HepG2 (cell line): ENCODE measurements at regions not wholly inside any gene's neighbourhood (a gene's known extent, or its start where the extent isn't known, plus 50 kb on each side); places are given as distances from the start of the nearest gene placed in this dataset.

Source experiments
- ATAC-seq: fragments of 200-7000 bp; cut with Tn5 transposase; 3 replicates; pipeline ENCODE4 v1.9.1; 2020; ENCODE audit warnings: mild to moderate bottlenecking, moderate library complexity
- BruUV-seq: library from RNA; stranded (reverse); fragments of 400-500 nt; replicated peaks from 2 replicates; lab custom pipeline; 2021; lab: Mats Ljungman, UMichigan
- CTCF ChIA-PET: fragments of 300-600 bp; formaldehyde crosslinking; extraction: SDS; loops from one replicate; lab custom pipeline; 2021; ENCODE audit warnings: low total read pairs, inconsistent platforms, low intra/inter-chr PET ratio; lab: Yijun Ruan, JAX
- POLR2A ChIA-PET: fragments of 350-600 bp; sonication (Branson Sonifier 250); formaldehyde crosslinking; loops from one replicate; lab custom pipeline; 2020; ENCODE audit warnings: antibody characterized with exemption, inconsistent platforms; lab: Yijun Ruan, JAX
- DNase-seq: peaks from one replicate; pipeline ENCODE4 v3.0.0-alpha.2; 2015; ENCODE audit warnings: low spot score
- FAIRE-seq: peaks from 3 replicates; lab custom pipeline; 2011; peaks lifted over from hg19 to GRCh38; lab: Jason Lieb, UNC
- H2AFZ ChIP-seq: one replicate; pipeline ENCODE4 v1.6.1; 2011; ENCODE audit warnings: low read length, inconsistent platforms
- H3K27ac ChIP-seq: fragments of 300-600 bp; 3 replicates; pipeline ENCODE4 v1.8.0; 2011; ENCODE audit warnings: mixed run types, mild to moderate bottlenecking, mixed read lengths, low read length, inconsistent platforms; ENCODE audit not compliant: insufficient read depth; ENCODE audit errors: extremely low read length
- H3K27me3 ChIP-seq, 2 experiments: fragments of 200-600 bp in 1 of 2; 2 replicates in 1 of 2; 3 replicates in 1 of 2; pipeline versions ENCODE4 v1.6.0 to v1.8.0; 2011; ENCODE audit warnings: low read length in 2 of 2, mild to moderate bottlenecking in 2 of 2, moderate library complexity in 2 of 2, inconsistent platforms in 1 of 2; ENCODE audit not compliant: insufficient read depth in 2 of 2, control insufficient read depth in 1 of 2
- H3K36me3 ChIP-seq, 2 experiments: fragments of 200-600 bp in 1 of 2; replicated peaks in 1 of 2; 2 replicates in 1 of 2; 3 replicates in 1 of 2; pipeline versions ENCODE4 v1.5.1 to v1.8.0; 2011; ENCODE audit warnings: low read length in 2 of 2, inconsistent platforms in 1 of 2; ENCODE audit not compliant: insufficient read depth in 2 of 2, control insufficient read depth in 1 of 2
- H3K4me1 ChIP-seq: 2 replicates; pipeline ENCODE4 v1.5.1; 2012; ENCODE audit warnings: low read length, inconsistent platforms; ENCODE audit not compliant: insufficient read depth
- H3K4me2 ChIP-seq: 2 replicates; pipeline ENCODE4 v1.6.0; 2011; ENCODE audit warnings: low read depth, low read length, inconsistent platforms
- H3K4me3 ChIP-seq, 3 experiments: fragments of 200-600 bp in 1 of 3; sonication (generic), shearing (Covaris generic) in 1 of 3; replicated peaks in 1 of 3; 2 replicates each; pipeline ENCODE4 v1.5.1; 2011 to 2016; ENCODE audit warnings: low read length in 3 of 3, inconsistent platforms in 2 of 3, low read depth in 2 of 3, mild to moderate bottlenecking in 2 of 3, control low read depth in 1 of 3, mixed read lengths in 1 of 3; ENCODE audit not compliant: insufficient read depth in 1 of 3
- H3K79me2 ChIP-seq: one replicate; pipeline ENCODE4 v1.6.1; 2011; ENCODE audit warnings: low read length, inconsistent platforms; ENCODE audit not compliant: insufficient read depth
- H3K9ac ChIP-seq: 2 replicates; pipeline ENCODE4 v1.6.0; 2011; ENCODE audit warnings: mild to moderate bottlenecking, low read depth, low read length, inconsistent platforms; ENCODE audit not compliant: insufficient read depth
- H3K9me3 ChIP-seq: 2 replicates; pipeline ENCODE4 v1.5.1; 2012; ENCODE audit warnings: mild to moderate bottlenecking, low read length
- H4K20me1 ChIP-seq: 2 replicates; pipeline ENCODE4 v1.6.0; 2011; ENCODE audit warnings: inconsistent platforms, mild to moderate bottlenecking, low read length, moderate library complexity; ENCODE audit not compliant: insufficient read depth
- HNRNPL ChIP-seq: fragments of 200-400 bp; formaldehyde crosslinking; IDR thresholded peaks from 2 replicates; pipeline ENCODE4 v1.6.1; 2017; ENCODE audit warnings: mild to moderate bottlenecking, low read depth, low read length
- HOXD1 ChIP-seq: sonication (generic); formaldehyde crosslinking; IDR thresholded peaks from 2 replicates; pipeline ENCODE4 v1.5.0; 2020; ENCODE audit warnings: missing genetic modification reagents
- KMT2A ChIP-seq: sonication (generic); formaldehyde crosslinking; IDR thresholded peaks from 2 replicates; pipeline ENCODE4 v1.4.0; 2020; ENCODE audit warnings: missing genetic modification reagents
- MIXL1 ChIP-seq: IDR thresholded peaks from 2 replicates; pipeline ENCODE4 v1.6.1; 2016
- PTBP1 ChIP-seq: fragments of 200-400 bp; formaldehyde crosslinking; IDR thresholded peaks from 2 replicates; pipeline ENCODE4 v1.6.1; 2018; ENCODE audit warnings: low read length, low read depth; ENCODE audit not compliant: poor library complexity, severe bottlenecking
- TP53 ChIP-seq: sonication (generic); formaldehyde crosslinking; conservative IDR thresholded peaks from 2 replicates; pipeline ENCODE4 v1.4.0; 2020; ENCODE audit warnings: missing genetic modification reagents
- ZBTB20 ChIP-seq: sonication (generic); formaldehyde crosslinking; IDR thresholded peaks from 2 replicates; pipeline ENCODE4 v1.8.1; 2023; ENCODE audit warnings: missing genetic modification reagents, low read depth, mild to moderate bottlenecking, borderline replicate concordance
- ZMYM2 ChIP-seq: sonication (generic); formaldehyde crosslinking; IDR thresholded peaks from 2 replicates; pipeline ENCODE4 v1.8.0; 2022; ENCODE audit warnings: mild to moderate bottlenecking, missing genetic modification reagents
- ZNF10 ChIP-seq: sonication (generic); formaldehyde crosslinking; IDR thresholded peaks from 2 replicates; pipeline ENCODE4 v1.4.0; 2020; ENCODE audit warnings: mild to moderate bottlenecking, low read depth, missing genetic modification reagents, borderline replicate concordance
- ZNF333 ChIP-seq: sonication (generic); formaldehyde crosslinking; IDR thresholded peaks from 2 replicates; pipeline ENCODE4 v1.4.0; 2020; ENCODE audit warnings: mild to moderate bottlenecking, missing genetic modification reagents, borderline replicate concordance
- ZNF432 ChIP-seq: sonication (generic); formaldehyde crosslinking; IDR thresholded peaks from 2 replicates; pipeline ENCODE4 v1.5.0; 2020; ENCODE audit warnings: missing genetic modification reagents, mild to moderate bottlenecking, borderline replicate concordance
- ZNF556 ChIP-seq: sonication (generic); formaldehyde crosslinking; IDR thresholded peaks from 2 replicates; pipeline ENCODE4 v1.4.0; 2020; ENCODE audit warnings: mild to moderate bottlenecking, missing genetic modification reagents, borderline replicate concordance
- ZNF780A ChIP-seq: sonication (generic); formaldehyde crosslinking; IDR thresholded peaks from 2 replicates; pipeline ENCODE4 v1.8.0; 2022; ENCODE audit warnings: mild to moderate bottlenecking, missing genetic modification reagents, moderate library complexity
- WGBS: methylation state at CpG from one replicate; pipeline ENCODE4 v1.1.6; 2017; ENCODE audit warnings: low lambda C conversion rate; 5-methylcytosine and 5-hydroxymethylcytosine counted together
- in situ Hi-C: cut with HindIII; loops from 2 replicates; pipeline ENCODE4 v1.10.0; 2017; ENCODE audit warnings: low pct_unique_long_range_greater_than_20kb; ENCODE audit not compliant: extremely low pct_ligation_motif_present
- intact Hi-C: fragments of 100-400 bp; cut with micrococcal nuclease; formaldehyde crosslinking; loops from one replicate; pipeline ENCODE4 v1.10.0; 2022; ENCODE audit not compliant: unreplicated experiment
- TF ChIP-seq, protein P1 (sequence below): sonication (generic); formaldehyde crosslinking; IDR thresholded peaks from 2 replicates; pipeline ENCODE4 v1.5.1; 2020; ENCODE audit warnings: missing genetic modification reagents, mild to moderate bottlenecking, borderline replicate concordance
- TF ChIP-seq, protein P2 (sequence below): sonication (generic); formaldehyde crosslinking; IDR thresholded peaks from 2 replicates; pipeline ENCODE4 v1.4.0; 2020; ENCODE audit warnings: missing genetic modification reagents
- TF ChIP-seq, protein P3 (sequence below): sonication (generic); formaldehyde crosslinking; IDR thresholded peaks from 2 replicates; pipeline ENCODE4 v1.4.0; 2020; ENCODE audit warnings: low read depth, missing genetic modification reagents
- TF ChIP-seq, protein P4 (sequence below): sonication (generic); formaldehyde crosslinking; IDR thresholded peaks from 2 replicates; pipeline ENCODE4 v1.4.0; 2020; ENCODE audit warnings: missing genetic modification reagents, low read depth, mild to moderate bottlenecking, borderline replicate concordance

DNA sequence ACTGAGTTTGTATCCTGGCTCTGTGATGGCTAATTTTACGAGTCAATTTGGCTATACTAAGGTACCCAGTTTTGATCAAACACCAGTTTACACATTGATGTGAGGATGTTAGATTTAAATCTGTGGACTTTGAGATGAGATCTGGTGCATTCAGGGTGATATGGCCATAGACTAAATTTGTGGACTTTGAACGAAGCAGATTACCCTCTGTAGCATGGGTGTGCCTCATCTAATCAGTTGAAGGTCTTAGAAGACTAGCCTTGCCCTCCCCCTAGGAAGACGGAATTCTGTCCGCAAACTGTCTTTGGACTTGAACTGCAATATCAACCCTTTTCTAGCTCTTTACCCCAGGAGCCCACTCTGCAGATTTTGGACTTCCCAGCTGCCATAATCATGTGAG, 547.8 kb upstream of the CITED2 start (continued):
- no peak for TF ChIP-seq ZNF780A (CRISPR knock-in tag)

DNA sequence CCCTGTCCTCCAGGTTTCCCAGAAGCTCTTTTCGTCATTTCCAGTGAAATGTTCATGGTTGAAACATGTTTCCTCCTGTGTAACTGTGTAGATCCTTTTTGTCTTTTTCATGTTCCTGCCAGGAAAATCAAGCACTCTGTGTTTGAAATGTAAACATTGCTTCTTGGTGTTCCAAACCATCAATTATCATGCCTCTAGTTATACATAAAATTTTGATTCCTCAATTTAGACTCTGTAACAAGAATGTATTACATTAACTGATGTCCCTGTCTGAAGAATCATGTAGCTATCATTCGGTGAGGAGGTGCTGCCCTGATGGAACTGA, 546.3 kb upstream of the CITED2 start:
- intact Hi-C loops = no loop called here
- no peak for FAIRE-seq
- H3K27ac ChIP-seq = no peak overlapping the region
- no peak for TF ChIP-seq KMT2A (CRISPR knock-in tag)
- TF ChIP-seq HNRNPL = no peak
- TF ChIP-seq ZBTB20 (CRISPR knock-in tag) = no peak
- TF ChIP-seq, protein P1, sequence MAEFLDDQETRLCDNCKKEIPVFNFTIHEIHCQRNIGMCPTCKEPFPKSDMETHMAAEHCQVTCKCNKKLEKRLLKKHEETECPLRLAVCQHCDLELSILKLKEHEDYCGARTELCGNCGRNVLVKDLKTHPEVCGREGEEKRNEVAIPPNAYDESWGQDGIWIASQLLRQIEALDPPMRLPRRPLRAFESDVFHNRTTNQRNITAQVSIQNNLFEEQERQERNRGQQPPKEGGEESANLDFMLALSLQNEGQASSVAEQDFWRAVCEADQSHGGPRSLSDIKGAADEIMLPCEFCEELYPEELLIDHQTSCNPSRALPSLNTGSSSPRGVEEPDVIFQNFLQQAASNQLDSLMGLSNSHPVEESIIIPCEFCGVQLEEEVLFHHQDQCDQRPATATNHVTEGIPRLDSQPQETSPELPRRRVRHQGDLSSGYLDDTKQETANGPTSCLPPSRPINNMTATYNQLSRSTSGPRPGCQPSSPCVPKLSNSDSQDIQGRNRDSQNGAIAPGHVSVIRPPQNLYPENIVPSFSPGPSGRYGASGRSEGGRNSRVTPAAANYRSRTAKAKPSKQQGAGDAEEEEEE (CRISPR knock-in tag) = no peak
- no peak for TF ChIP-seq ZMYM2 (CRISPR knock-in tag)
- no peak for TF ChIP-seq TP53
- TF ChIP-seq, protein P2, sequence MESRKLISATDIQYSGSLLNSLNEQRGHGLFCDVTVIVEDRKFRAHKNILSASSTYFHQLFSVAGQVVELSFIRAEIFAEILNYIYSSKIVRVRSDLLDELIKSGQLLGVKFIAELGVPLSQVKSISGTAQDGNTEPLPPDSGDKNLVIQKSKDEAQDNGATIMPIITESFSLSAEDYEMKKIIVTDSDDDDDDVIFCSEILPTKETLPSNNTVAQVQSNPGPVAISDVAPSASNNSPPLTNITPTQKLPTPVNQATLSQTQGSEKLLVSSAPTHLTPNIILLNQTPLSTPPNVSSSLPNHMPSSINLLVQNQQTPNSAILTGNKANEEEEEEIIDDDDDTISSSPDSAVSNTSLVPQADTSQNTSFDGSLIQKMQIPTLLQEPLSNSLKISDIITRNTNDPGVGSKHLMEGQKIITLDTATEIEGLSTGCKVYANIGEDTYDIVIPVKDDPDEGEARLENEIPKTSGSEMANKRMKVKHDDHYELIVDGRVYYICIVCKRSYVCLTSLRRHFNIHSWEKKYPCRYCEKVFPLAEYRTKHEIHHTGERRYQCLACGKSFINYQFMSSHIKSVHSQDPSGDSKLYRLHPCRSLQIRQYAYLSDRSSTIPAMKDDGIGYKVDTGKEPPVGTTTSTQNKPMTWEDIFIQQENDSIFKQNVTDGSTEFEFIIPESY (CRISPR knock-in tag) = no peak
- no peak for TF ChIP-seq HOXD1 (CRISPR knock-in tag)
- TF ChIP-seq ZNF333 (CRISPR knock-in tag) = no peak
- TF ChIP-seq, protein P3, sequence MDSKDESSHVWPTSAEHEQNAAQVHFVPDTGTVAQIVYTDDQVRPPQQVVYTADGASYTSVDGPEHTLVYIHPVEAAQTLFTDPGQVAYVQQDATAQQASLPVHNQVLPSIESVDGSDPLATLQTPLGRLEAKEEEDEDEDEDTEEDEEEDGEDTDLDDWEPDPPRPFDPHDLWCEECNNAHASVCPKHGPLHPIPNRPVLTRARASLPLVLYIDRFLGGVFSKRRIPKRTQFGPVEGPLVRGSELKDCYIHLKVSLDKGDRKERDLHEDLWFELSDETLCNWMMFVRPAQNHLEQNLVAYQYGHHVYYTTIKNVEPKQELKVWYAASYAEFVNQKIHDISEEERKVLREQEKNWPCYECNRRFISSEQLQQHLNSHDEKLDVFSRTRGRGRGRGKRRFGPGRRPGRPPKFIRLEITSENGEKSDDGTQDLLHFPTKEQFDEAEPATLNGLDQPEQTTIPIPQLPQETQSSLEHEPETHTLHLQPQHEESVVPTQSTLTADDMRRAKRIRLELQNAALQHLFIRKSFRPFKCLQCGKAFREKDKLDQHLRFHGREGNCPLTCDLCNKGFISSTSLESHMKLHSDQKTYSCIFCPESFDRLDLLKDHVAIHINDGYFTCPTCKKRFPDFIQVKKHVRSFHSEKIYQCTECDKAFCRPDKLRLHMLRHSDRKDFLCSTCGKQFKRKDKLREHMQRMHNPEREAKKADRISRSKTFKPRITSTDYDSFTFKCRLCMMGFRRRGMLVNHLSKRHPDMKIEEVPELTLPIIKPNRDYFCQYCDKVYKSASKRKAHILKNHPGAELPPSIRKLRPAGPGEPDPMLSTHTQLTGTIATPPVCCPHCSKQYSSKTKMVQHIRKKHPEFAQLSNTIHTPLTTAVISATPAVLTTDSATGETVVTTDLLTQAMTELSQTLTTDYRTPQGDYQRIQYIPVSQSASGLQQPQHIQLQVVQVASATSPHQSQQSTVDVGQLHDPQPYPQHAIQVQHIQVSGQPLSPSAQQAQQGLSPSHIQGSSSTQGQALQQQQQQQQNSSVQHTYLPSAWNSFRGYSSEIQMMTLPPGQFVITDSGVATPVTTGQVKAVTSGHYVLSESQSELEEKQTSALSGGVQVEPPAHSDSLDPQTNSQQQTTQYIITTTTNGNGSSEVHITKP = no peak
- TF ChIP-seq ZNF432 (CRISPR knock-in tag) = no peak
- TF ChIP-seq ZNF10 (CRISPR knock-in tag) = no peak
- no peak for TF ChIP-seq ZNF556
- TF ChIP-seq MIXL1 = no peak
- TF ChIP-seq, protein P4, sequence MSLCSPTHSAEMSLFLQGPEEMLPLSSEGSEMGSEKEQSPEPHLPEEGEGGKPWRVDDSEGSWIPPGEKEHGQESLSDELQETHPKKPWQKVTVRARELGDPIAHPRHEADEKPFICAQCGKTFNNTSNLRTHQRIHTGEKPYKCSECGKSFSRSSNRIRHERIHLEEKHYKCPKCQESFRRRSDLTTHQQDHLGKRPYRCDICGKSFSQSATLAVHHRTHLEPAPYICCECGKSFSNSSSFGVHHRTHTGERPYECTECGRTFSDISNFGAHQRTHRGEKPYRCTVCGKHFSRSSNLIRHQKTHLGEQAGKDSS = no peak
- TF ChIP-seq PTBP1 = no peak

More for the DNA sequence above, 546.3 kb upstream of the CITED2 start:
- Histone ChIP-seq H3K4me3 (no peak overlapping the region), H2AFZ (no peak overlapping the region), H4K20me1 (no peaks in the 10 kb centered on the region), H3K27me3 (no peaks in the 10 kb centered on the region), H3K36me3 (no peaks in the 10 kb centered on the region), H3K4me2 (no peak overlapping the region), H3K9me3 (no peaks in the 10 kb centered on the region), H3K79me2 (no peaks in the 10 kb centered on the region), H3K9ac (no peak overlapping the region), H3K4me1 (peaks cover 3% of the 10 kb centered on the region)
- 24% methylated on average over 2 of the region's 2 CpGs for WGBS
- ATAC-seq (no peak), DNase-seq (no peak)
- POLR2A ChIA-PET = no interaction called here
- BruUV-seq = no TSS peak
- in situ Hi-C loops = no loop called here
- CTCF ChIA-PET = no interaction called here
